ENCODE measurements at regions not wholly inside any gene's neighbourhood (a gene's known extent, or its start where the extent isn't known, plus 50 kb on each side); places are given as distances from the start of the nearest gene placed in this dataset.
"Not testable (repeated sequence)": the region's sequence is repeated elsewhere in the genome, so short reads cannot be mapped to it uniquely, and the experiment has no call there.

GRCh38 chr11:71101046-71101445, 151.3 kb downstream of the SHANK2 start:
- no peak for DNase-seq (ENCODE audit: low read depth in 2 of 2)

GRCh38 chr11:71098776-71099175, 153.6 kb downstream of the SHANK2 start:
- no peak for DNase-seq (ENCODE audit: low read depth in 2 of 2)

GRCh38 chr11:71097506-71098240, 154.7 kb downstream of the SHANK2 start:
- no peak for DNase-seq (ENCODE audit: low read depth in 2 of 2)

GRCh38 chr11:71096751-71097388, 155.5 kb downstream of the SHANK2 start:
- DNase-seq (ENCODE audit: low read depth in 2 of 2), result no peak

- DNase-seq (ENCODE audit: low read depth in 2 of 2), result no peak
Observed at GRCh38 chr11:71095294-71095850, 157.0 kb downstream of the SHANK2 start.

- DNase-seq (ENCODE audit: low read depth in 2 of 2), result no peak
Observed at GRCh38 chr11:71094296-71095077, 157.9 kb downstream of the SHANK2 start.

- DNase-seq (ENCODE audit: low read depth in 2 of 2), result no peak
Observed at GRCh38 chr11:71093783-71094182, 158.6 kb downstream of the SHANK2 start.

GRCh38 chr11:71091506-71092265, 160.7 kb downstream of the SHANK2 start:
- DNase-seq (ENCODE audit: low read depth in 2 of 2), result no peak

GRCh38 chr11:71089571-71089970, 162.8 kb downstream of the SHANK2 start:
- no peak for DNase-seq (ENCODE audit: low read depth in 2 of 2)

GRCh38 chr11:71088314-71089215, 163.8 kb downstream of the SHANK2 start:
- not testable (repeated sequence) for DNase-seq (ENCODE audit: low read depth in 2 of 2)

GRCh38 chr11:71086687-71087258, 165.6 kb downstream of the SHANK2 start:
- DNase-seq (ENCODE audit: low read depth in 2 of 2), result no peak

- no peak for DNase-seq (ENCODE audit: low read depth in 2 of 2)
Observed at GRCh38 chr11:71084306-71085012, 167.9 kb downstream of the SHANK2 start.

- DNase-seq (ENCODE audit: low read depth in 2 of 2), result no peak
Observed at GRCh38 chr11:71083105-71083504, 169.3 kb downstream of the SHANK2 start.

GRCh38 chr11:71082454-71082853, 169.9 kb downstream of the SHANK2 start:
- DNase-seq (ENCODE audit: low read depth in 2 of 2), result no peak

GRCh38 chr11:71081704-71082230, 170.6 kb downstream of the SHANK2 start:
- no peak for DNase-seq (ENCODE audit: low read depth in 2 of 2)

GRCh38 chr11:71080239-71081097, 171.9 kb downstream of the SHANK2 start:
- DNase-seq (ENCODE audit: low read depth in 2 of 2), result peak; percentile 10 to 25

- no peak for DNase-seq (ENCODE audit: low read depth in 2 of 2)
Observed at GRCh38 chr11:71079795-71080194, 172.6 kb downstream of the SHANK2 start.

GRCh38 chr11:71078482-71078881, 173.9 kb downstream of the SHANK2 start:
- DNase-seq (ENCODE audit: low read depth in 2 of 2), result no peak

Data from fibroblast of skin of left quadriceps (primary cell).